Fibroblast of skin of left biceps (primary cell): ENCODE measurements at regions not wholly inside any gene's neighbourhood (a gene's known extent, or its start where the extent isn't known, plus 50 kb on each side); places are given as distances from the start of the nearest gene placed in this dataset.
"Not testable (repeated sequence)": the region's sequence is repeated elsewhere in the genome, so short reads cannot be mapped to it uniquely, and the experiment has no call there.

ENCODE experiments used
- DNase-seq, 2 experiments: peaks; one replicate each; pipeline ENCODE4 v3.0.0-alpha.2; 2013; ENCODE audit warnings: low read depth in 2 of 2

DNA sequence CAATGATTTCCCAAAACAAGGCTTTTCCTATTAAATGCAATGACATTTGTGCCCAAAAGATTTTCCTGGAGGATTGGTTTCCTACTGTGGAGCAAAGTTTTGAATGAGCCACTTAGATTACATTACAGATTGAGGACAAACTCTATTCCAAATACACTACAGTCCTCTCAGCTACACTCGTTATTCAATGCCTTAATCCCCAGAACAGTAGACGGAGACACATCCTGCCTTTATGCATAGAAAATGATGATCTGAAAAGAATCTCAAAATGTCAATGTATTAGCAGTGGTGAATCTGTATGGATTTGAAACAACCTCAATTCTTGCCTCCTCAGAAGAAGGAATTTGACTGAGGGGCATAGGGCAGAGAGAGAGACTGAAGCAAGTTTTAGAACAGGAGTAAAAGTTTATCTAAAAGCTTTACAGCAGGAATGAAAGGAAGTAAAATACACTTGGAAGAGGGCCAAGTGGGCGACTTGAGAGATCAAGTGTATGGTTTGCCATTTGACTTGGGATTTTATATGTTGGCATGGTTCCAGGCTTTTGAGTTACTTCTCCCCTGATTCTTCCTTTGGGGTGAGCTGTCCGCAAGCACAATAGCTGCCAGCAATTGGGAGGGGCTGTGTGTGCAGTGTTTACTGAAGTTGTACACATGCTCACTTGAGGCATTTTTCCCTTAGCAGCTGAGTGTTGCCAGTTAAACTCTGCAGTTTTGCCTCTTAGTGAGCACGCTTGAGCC lies 891.9 kb upstream of the MBL2 start:
- DNase-seq: no peak

DNA sequence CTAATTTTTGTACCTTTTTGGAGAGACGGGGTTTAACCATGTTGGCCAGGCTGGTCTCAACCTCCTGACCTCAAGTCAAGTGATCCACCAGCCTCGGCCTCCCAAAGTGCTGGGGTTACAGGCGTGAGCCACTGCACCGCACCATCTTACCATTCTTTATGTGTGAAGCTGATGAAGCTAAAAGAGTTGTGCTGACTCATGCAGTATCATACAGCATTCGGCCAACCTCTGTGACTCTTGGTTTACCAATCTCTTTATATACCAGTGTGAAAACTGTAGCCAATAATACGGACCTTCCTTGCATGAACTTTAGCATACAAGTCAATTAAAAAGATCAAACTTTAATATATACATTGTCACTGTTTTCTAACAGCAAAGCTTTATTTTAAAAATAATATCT lies 878.2 kb upstream of the MBL2 start:
- DNase-seq: no peak

- not testable (repeated sequence) for DNase-seq
These were observed 874.6 kb upstream of the MBL2 start for GRCh38 chr10:53647221-53647620.

DNA sequence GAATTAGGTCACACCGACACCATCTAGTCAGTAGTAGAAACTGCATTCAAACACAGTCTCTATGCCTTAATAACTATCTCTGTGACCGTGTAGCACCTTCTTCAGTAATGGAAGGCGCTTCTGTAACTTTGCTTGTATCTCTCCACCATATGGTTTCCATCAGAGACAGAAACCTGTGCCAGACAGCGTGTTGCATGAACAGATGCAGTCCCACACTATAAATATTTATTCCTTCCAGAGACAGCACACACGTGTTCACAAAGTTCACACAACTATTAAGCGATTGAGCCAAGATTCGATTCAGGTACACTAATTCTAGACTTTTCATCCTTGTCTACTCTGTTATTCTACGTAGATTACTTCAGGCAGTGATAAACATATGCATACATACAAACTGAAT lies 873.9 kb upstream of the MBL2 start:
- no peak for DNase-seq

GRCh38 chr10:53645951-53646350 lies 873.4 kb upstream of the MBL2 start:
- no peak for DNase-seq

DNA sequence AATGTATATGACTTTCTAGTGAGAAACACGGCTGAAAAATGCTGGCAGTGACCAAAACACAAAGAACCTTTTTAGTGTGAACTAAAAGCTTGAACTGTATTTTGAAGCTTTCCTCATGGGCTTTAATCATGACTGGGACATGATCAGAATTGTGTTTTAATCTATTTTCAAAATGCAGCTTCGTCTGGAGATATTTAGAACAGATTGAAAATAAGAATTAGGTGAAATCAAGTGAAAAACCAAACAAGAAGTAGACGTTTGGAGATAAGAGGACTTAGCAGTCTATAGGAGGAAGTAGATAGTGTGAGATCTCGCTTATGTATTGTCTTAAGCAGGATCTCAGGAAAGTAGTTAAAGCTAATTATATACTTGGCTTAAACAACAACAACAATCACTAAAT lies 865.4 kb upstream of the MBL2 start:
- no peak for DNase-seq

DNA sequence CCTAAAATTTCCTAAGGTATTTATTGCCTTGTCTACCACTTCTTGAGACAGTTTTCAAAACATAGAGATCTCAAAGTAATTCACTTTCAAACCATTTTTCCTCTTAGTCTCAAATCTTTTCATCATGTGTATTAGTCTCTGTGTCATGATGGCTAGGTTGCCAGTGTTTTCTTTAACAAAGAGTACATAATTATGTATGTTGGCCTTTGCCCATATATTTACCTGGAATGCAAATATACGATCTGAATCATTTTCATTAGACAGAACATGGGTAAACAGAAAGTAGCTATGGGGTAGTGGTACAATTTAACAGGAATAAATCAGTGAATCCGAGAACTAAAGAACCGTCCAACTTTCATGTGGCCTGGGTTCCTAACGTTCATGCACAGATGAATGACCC lies 852.1 kb upstream of the MBL2 start:
- DNase-seq: no peak

DNA sequence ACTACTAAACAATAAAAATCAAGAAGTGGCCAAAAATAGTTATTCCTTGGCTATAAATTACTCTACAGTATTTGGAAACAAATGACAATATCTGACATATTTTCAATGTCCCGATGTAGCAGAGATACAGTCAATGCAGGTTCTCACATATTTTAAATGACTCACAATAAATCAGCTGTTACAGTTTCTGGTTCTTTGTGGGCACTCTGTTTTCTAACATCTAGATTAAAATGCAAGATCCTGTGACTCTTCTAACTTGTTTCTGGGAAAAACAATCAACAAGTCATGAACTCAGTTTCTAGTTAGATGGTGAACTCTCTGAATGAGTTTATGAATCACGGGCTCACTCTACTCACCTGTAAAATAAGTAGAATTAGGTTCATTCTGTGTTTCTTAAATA lies 849.6 kb upstream of the MBL2 start:
- DNase-seq: no peak

- DNase-seq: no peak
These were observed 847.1 kb upstream of the MBL2 start for GRCh38 chr10:53619671-53620070.

DNA sequence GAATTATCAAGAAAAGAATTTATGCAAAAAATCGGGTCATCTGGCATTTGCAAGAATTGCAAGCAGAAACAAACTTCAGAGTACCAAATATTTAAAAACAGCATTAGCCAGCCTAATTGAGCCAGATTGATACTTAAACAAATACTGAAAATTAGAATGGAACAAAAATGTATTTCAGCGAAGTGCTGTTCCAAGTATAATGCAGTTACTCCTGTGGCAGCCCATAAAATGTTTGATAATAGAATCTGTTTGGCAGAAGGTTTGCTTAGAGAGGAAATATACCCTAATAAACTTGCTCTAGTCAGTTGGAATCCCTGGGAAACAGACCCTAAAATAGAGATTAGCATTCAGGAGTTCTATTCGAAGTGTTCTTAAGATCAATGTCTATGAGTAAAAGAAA lies 835.1 kb upstream of the MBL2 start:
- DNase-seq: no peak

- no peak for DNase-seq
These were observed 834.4 kb upstream of the MBL2 start for GRCh38 chr10:53606981-53607380.

DNA sequence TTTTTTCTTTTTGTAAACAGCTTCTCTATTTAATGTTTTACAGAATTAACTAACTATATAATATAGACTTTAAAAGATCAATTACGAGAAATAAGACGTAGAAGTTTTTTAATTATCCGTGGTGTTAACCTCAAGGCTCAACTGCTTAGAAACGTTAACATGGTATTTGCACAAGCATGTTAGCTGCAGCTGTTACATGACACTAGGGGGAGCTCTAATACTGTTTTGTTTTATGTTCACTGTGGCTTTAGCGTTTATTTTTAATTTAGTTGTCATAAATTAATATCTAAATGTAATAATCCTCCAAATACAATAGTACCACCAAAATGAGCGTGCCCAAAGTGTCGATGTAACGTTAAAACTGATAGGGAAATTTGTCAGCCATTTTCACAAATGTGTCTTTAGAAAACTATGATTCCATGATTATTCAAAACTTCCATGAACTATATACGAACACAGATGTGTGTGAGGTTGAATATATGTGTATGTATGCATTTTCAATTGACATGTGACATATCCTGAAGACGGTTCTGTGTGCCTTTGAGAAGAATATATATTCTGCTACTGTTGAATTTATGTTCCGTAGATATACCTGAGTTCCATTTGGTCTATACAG lies 828.8 kb upstream of the MBL2 start:
- no peak for DNase-seq

DNA sequence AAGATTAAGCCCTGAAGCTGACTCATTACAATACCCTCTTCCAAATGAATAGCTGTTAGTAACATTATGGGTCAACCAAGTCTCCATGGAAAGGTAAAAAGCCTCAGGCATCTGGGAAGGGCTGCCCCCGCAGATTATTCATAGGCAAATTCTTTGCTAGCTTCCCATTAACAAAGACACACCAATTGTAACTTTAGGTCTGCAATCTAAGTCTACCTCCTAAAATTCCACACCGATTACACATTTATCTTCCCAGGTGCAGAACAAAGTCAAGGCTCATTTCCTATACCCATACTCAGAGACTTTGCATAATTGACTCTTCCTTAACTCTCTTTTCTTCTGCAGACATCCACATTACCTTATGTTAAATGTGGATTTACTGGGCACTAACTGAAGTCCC lies 826.3 kb upstream of the MBL2 start:
- DNase-seq: no peak

- no peak for DNase-seq
These were observed 825.3 kb upstream of the MBL2 start for GRCh38 chr10:53597835-53598251.

DNA sequence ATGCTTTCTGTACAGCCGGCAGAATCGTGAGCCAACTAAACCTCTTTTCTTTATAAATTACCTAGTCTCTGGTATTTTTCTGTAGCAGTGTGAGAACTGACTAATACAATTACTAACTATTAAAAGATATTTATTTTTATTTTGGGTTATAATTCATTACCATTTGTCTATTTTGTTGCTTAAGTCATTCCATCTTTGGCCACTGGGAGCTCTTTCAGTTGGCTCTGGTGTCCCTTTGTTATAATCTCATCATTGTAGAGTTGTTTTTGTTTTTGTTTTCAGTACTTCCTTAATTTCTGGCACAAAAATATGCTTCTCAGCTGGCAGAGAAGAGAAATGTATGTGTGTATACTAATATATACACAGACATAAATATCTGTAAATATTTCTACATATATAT lies 807.9 kb upstream of the MBL2 start:
- DNase-seq: no peak

DNA sequence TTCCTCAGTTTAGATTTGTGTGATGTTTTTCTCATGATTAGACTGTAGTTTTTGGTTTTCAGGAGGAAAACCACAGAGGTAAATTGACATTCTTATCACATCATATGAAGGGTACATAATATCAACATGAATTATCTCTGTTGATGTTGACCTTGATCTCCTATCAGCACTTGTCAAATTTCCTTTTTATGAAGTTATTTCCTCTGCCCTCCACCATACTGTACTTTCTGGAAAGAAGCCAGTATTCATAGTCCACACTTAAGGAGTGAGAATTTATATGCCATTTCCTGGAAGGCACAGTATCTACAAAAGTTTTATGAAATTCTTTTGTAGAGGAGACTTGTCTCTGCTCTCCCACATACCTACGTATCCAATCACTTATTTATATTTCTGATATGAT lies 807.2 kb upstream of the MBL2 start:
- DNase-seq: no peak

- DNase-seq: no peak
These were observed 801.4 kb upstream of the MBL2 start for GRCh38 chr10:53574024-53574423.

DNA sequence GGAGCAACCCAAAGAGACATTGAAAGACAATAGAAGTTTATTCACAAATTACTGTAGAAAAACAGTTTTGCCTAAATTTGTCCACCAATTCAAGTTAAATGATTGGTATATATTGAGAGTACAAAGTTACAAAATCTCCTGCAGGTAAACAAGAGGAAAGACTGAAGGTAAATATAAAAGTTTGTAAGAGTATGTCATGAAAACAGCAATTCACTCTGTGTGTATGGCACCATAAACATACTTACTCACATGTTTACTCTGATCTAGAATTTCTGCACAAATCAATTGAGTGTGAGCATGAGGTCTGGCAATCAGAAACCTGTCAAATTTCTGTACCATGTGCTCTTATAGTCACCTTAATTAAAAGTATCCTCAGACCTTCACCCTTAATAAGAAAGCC lies 800.9 kb upstream of the MBL2 start:
- no peak for DNase-seq

- no peak for DNase-seq
These were observed 800.2 kb upstream of the MBL2 start for GRCh38 chr10:53572799-53573198.

GRCh38 chr10:53570221-53570620 lies 797.6 kb upstream of the MBL2 start:
- no peak for DNase-seq

- DNase-seq: no peak
These were observed 796.9 kb upstream of the MBL2 start for GRCh38 chr10:53569455-53569854.

GRCh38 chr10:53548664-53549063 lies 776.1 kb upstream of the MBL2 start:
- no peak for DNase-seq

DNA sequence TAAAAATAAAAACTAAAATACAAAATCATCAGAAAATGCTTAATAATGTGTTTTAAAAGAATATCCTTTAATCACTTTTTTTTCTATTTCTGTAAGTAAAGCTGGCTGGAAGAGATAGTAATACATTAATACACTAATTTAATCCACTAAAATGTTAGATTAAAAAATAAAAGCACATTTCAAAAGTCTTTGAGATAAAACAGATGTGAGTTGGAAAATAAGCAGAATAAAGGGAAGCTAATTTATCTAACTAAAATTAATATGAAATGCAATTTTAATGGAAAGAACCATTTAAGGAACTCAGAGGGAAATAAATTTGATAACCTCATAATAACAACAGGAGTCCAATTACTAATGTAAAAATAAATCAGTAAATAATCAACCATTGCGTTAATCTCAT lies 774.8 kb upstream of the MBL2 start:
- no peak for DNase-seq

DNA sequence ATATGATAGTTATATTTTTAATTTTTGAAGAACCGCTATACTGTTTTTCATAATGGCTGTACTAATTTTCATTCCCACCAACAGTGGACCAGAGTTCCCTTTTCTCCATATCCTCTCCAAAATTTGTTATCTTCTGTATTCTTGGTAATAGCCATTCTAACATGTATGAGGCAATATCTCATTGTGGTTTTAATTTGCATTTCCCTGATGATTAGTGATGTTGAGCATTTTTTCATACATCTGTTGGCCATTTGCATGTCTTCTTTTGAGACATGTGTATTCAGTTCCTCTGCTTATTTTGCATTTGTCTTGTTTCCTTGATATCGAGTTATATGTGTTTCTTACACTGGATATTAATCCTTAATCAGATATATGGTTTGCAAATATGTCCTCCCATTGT lies 770.8 kb upstream of the MBL2 start:
- DNase-seq: no peak
